ENCODE measurements at regions not wholly inside any gene's neighbourhood (a gene's known extent, or its start where the extent isn't known, plus 50 kb on each side); places are given as distances from the start of the nearest gene placed in this dataset.

DNA sequence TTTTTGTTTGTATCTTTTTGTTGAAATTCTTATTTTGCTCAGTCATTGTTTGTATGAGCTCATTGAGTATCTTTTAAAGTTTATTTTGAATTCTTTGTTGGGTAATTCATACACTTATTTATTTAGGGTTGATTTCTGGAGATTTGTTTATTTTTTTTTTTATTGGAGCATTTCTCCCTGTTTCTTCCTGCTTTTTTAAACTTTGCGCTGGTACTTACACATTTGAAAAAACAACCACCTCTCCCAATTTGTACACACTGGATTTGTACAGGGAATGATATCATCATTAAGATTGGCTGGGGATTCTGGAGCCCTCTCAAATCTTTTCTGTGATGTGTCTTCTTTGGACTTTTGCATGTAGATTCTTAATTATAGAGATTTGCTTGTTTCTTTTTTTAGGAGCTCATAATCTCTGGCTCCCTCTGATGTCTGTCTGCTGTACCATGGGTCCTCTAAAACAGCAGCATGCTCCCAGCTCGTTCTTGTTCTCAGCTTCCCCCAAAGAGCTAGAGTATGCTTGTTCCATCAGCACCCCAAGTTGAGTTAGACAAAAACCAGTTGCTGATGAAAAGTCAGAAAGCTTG lies 310.7 kb downstream of the DUSP10 start:
- no peak overlapping the region for H3K4me3 ChIP-seq (ENCODE audit: low read length)
- no peaks in the 10 kb centered on the region for H3K4me1 ChIP-seq (ENCODE audit: control insufficient read depth, insufficient read depth, low read length)
- DNase-seq: no peak
- Mint-ChIP-seq H3K4me3 (no peak overlapping the region), H3K36me3 (ENCODE audit: low read depth) (peaks cover 12% of the 10 kb centered on the region), H3K4me1 (peaks cover 32% of the 10 kb centered on the region), H3K27me3 (ENCODE audit: insufficient read depth) (no peaks in the 10 kb centered on the region), H3K9me3 (peaks cover 24% of the 10 kb centered on the region), H3K27ac (no peak overlapping the region)
- 80 to 82% methylated on average over 1 to 2 of the region's 2 CpGs for WGBS, 2 experiments (ENCODE audit: insufficient coverage in 1 of 2, insufficient read length in 1 of 2)
- TF ChIP-seq, protein P1, sequence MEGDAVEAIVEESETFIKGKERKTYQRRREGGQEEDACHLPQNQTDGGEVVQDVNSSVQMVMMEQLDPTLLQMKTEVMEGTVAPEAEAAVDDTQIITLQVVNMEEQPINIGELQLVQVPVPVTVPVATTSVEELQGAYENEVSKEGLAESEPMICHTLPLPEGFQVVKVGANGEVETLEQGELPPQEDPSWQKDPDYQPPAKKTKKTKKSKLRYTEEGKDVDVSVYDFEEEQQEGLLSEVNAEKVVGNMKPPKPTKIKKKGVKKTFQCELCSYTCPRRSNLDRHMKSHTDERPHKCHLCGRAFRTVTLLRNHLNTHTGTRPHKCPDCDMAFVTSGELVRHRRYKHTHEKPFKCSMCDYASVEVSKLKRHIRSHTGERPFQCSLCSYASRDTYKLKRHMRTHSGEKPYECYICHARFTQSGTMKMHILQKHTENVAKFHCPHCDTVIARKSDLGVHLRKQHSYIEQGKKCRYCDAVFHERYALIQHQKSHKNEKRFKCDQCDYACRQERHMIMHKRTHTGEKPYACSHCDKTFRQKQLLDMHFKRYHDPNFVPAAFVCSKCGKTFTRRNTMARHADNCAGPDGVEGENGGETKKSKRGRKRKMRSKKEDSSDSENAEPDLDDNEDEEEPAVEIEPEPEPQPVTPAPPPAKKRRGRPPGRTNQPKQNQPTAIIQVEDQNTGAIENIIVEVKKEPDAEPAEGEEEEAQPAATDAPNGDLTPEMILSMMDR (conservative IDR thresholded peaks at IDR 0.05): no peak
- peaks cover 32% of the 10 kb centered on the region for H3K9me3 ChIP-seq (ENCODE audit: control insufficient read depth, low read length)
- no peaks in the 10 kb centered on the region for H3K27me3 ChIP-seq (ENCODE audit: control insufficient read depth, insufficient read depth, low read length, poor library complexity, severe bottlenecking)
- H3K9ac ChIP-seq (ENCODE audit: extremely low read depth, low read length, poor library complexity, severe bottlenecking): no peak overlapping the region
- no peaks in the 10 kb centered on the region for H3K36me3 ChIP-seq (ENCODE audit: control insufficient read depth, insufficient read depth, low read length)
- no peak overlapping the region for H3K27ac ChIP-seq (ENCODE audit: low read depth, low read length)

- H3K4me3 Mint-ChIP-seq: no peak overlapping the region
- H3K9me3 Mint-ChIP-seq: peaks cover 16% of the 10 kb centered on the region
- no peak overlapping the region for H3K27ac Mint-ChIP-seq
- Histone ChIP-seq H3K4me3 (ENCODE audit: low read length) (no peak overlapping the region), H3K9me3 (ENCODE audit: control insufficient read depth, low read length) (peaks cover 24% of the 10 kb centered on the region), H3K27me3 (ENCODE audit: control insufficient read depth, insufficient read depth, low read length, poor library complexity, severe bottlenecking) (no peaks in the 10 kb centered on the region), H3K36me3 (ENCODE audit: control insufficient read depth, insufficient read depth, low read length) (no peaks in the 10 kb centered on the region), H3K27ac (ENCODE audit: low read depth, low read length) (no peak overlapping the region), H3K4me1 (ENCODE audit: control insufficient read depth, insufficient read depth, low read length) (no peaks in the 10 kb centered on the region), H3K9ac (ENCODE audit: extremely low read depth, low read length, poor library complexity, severe bottlenecking) (no peak overlapping the region)
- peaks cover 6% of the 10 kb centered on the region for H3K36me3 Mint-ChIP-seq (ENCODE audit: low read depth)
- no peak for DNase-seq
- peaks cover 33% of the 10 kb centered on the region for H3K4me1 Mint-ChIP-seq
- H3K27me3 Mint-ChIP-seq (ENCODE audit: insufficient read depth): no peaks in the 10 kb centered on the region
- TF ChIP-seq, protein P1 (conservative IDR thresholded peaks at IDR 0.05): no peak
These were observed 309.9 kb downstream of the DUSP10 start for GRCh38 chr1:221431961-221432360.

- TF ChIP-seq, protein P1 (conservative IDR thresholded peaks at IDR 0.05): peak; percentile 95
- H3K27ac Mint-ChIP-seq: peak overlapping the region; percentile 2
- H3K27me3 Mint-ChIP-seq (ENCODE audit: insufficient read depth): no peaks in the 10 kb centered on the region
- peaks cover 2% of the 10 kb centered on the region for H3K36me3 Mint-ChIP-seq (ENCODE audit: low read depth)
- no peaks in the 10 kb centered on the region for H3K4me1 ChIP-seq (ENCODE audit: control insufficient read depth, insufficient read depth, low read length)
- H3K9me3 Mint-ChIP-seq: no peaks in the 10 kb centered on the region
- no peak overlapping the region for H3K27ac ChIP-seq (ENCODE audit: low read depth, low read length)
- DNase-seq: no peak
- no peak overlapping the region for H3K9ac ChIP-seq (ENCODE audit: extremely low read depth, low read length, poor library complexity, severe bottlenecking)
- no peaks in the 10 kb centered on the region for H3K27me3 ChIP-seq (ENCODE audit: control insufficient read depth, insufficient read depth, low read length, poor library complexity, severe bottlenecking)
- H3K4me3 ChIP-seq (ENCODE audit: low read length): no peak overlapping the region
- no peaks in the 10 kb centered on the region for H3K9me3 ChIP-seq (ENCODE audit: control insufficient read depth, low read length)
- no peaks in the 10 kb centered on the region for H3K36me3 ChIP-seq (ENCODE audit: control insufficient read depth, insufficient read depth, low read length)
- no peak overlapping the region for H3K4me3 Mint-ChIP-seq
- peaks cover 31% of the 10 kb centered on the region for H3K4me1 Mint-ChIP-seq
These were observed 306.4 kb downstream of the DUSP10 start for GRCh38 chr1:221435504-221435904.
